GM23248 (cell line): ENCODE measurements at regions not wholly inside any gene's neighbourhood (a gene's known extent, or its start where the extent isn't known, plus 50 kb on each side); places are given as distances from the start of the nearest gene placed in this dataset.

Source experiments
- DNase-seq: peaks from one replicate; pipeline ENCODE4 v3.0.0-alpha.2; 2015
- H2AFZ ChIP-seq: fragments of 200-600 bp; sonication (generic); 2 replicates; pipeline ENCODE4 v1.6.1; 2016; ENCODE audit warnings: antibody characterized with exemption
- H3F3A ChIP-seq: fragments of 200-600 bp; sonication (generic); 2 replicates; pipeline ENCODE4 v1.6.1; 2016; ENCODE audit warnings: mild to moderate bottlenecking, antibody characterized with exemption, mixed run types; ENCODE audit not compliant: insufficient read depth
- H3K27ac ChIP-seq: fragments of 200-600 bp; sonication (generic); 2 replicates; pipeline ENCODE4 v1.5.1; 2016; ENCODE audit warnings: mild to moderate bottlenecking
- H3K27me3 ChIP-seq: fragments of 200-600 bp; sonication (generic); replicated peaks from 2 replicates; pipeline ENCODE4 v1.6.1; 2016; ENCODE audit warnings: mild to moderate bottlenecking; ENCODE audit not compliant: insufficient read depth
- H3K36me3 ChIP-seq: fragments of 200-600 bp; sonication (generic); 2 replicates; pipeline ENCODE4 v1.6.1; 2016; ENCODE audit warnings: low read depth, mild to moderate bottlenecking
- H3K4me1 ChIP-seq: fragments of 200-600 bp; sonication (generic); 2 replicates; pipeline ENCODE4 v1.6.1; 2016; ENCODE audit warnings: mild to moderate bottlenecking; ENCODE audit not compliant: insufficient read depth
- H3K4me2 ChIP-seq: fragments of 200-600 bp; sonication (generic); one replicate; pipeline ENCODE4 v1.6.1; 2016; ENCODE audit warnings: mild to moderate bottlenecking; ENCODE audit not compliant: unreplicated experiment
- H3K4me3 ChIP-seq: fragments of 200-600 bp; sonication (generic); 2 replicates; pipeline ENCODE4 v1.5.1; 2016; ENCODE audit warnings: mild to moderate bottlenecking
- H3K79me2 ChIP-seq: fragments of 200-600 bp; sonication (generic); 2 replicates; pipeline ENCODE4 v1.6.1; 2016; ENCODE audit warnings: mild to moderate bottlenecking; ENCODE audit not compliant: insufficient read depth
- H3K9ac ChIP-seq: fragments of 200-600 bp; sonication (generic); 2 replicates; pipeline ENCODE4 v1.6.1; 2016; ENCODE audit warnings: mild to moderate bottlenecking
- H3K9me2 ChIP-seq: fragments of 200-600 bp; sonication (generic); 2 replicates; pipeline ENCODE4 v1.6.1; 2016; ENCODE audit warnings: mixed run types, mild to moderate bottlenecking, moderate library complexity; ENCODE audit not compliant: insufficient read depth
- H3K9me3 ChIP-seq: fragments of 200-600 bp; sonication (generic); one replicate; pipeline ENCODE4 v1.6.1; 2017; ENCODE audit warnings: low read depth
- H4K20me1 ChIP-seq: fragments of 200-600 bp; sonication (generic); 2 replicates; pipeline ENCODE4 v1.6.0; 2016; ENCODE audit not compliant: insufficient read depth
- EZH2 ChIP-seq: fragments of 200-600 bp; sonication (generic); IDR thresholded peaks from 2 replicates; pipeline ENCODE4 v1.6.1; 2018; ENCODE audit warnings: antibody characterized with exemption, mild to moderate bottlenecking; ENCODE audit not compliant: insufficient read depth, poor library complexity, severe bottlenecking
- EZH2phosphoT487 ChIP-seq: fragments of 200-600 bp; sonication (generic); IDR thresholded peaks from 2 replicates; pipeline ENCODE4 v1.6.1; 2018; ENCODE audit warnings: antibody characterized with exemption, moderate library complexity, mild to moderate bottlenecking, low read depth; ENCODE audit not compliant: insufficient read depth
- WGBS, 2 experiments: methylation state at CpG; one replicate each; pipeline ENCODE4 v1.1.6; 2015 to 2017; ENCODE audit warnings: low lambda C conversion rate in 2 of 2, low coverage in 1 of 2; ENCODE audit errors: missing lambda C conversion rate in 2 of 2; 5-methylcytosine and 5-hydroxymethylcytosine counted together
- in situ Hi-C: fragments of 300-500 bp; cut with MboI; formaldehyde crosslinking; loops from 2 replicates; pipeline ENCODE4 v1.15.0; 2020

- no peak overlapping the region for H3K9ac ChIP-seq
- no peaks in the 10 kb centered on the region for H3K79me2 ChIP-seq
- no peak for DNase-seq
- no peak overlapping the region for H3K27ac ChIP-seq
- H3F3A ChIP-seq = peaks cover 14% of the 10 kb centered on the region
- peaks cover 24% of the 10 kb centered on the region for H3K4me1 ChIP-seq
- H3K9me2 ChIP-seq = no peaks in the 10 kb centered on the region
- no peaks in the 10 kb centered on the region for H3K9me3 ChIP-seq
- no peak overlapping the region for H3K4me2 ChIP-seq
- TF ChIP-seq EZH2 = no peak
- no peak for TF ChIP-seq EZH2phosphoT487
- WGBS, 2 experiments = 88% methylated on average over 3 of the region's 3 CpGs
- H3K4me3 ChIP-seq = no peak overlapping the region
- H3K36me3 ChIP-seq = no peaks in the 10 kb centered on the region
- H4K20me1 ChIP-seq = no peaks in the 10 kb centered on the region
- in situ Hi-C loops = loop anchor here (25.0 kb wide), 1 partner anchor 377 kb away; the partner anchor contains the start of gene JHY
- H2AFZ ChIP-seq = no peak overlapping the region
- no peaks in the 10 kb centered on the region for H3K27me3 ChIP-seq
These were observed 69.4 kb upstream of the CLMP start for GRCh38 chr11:123264431-123264780.

GRCh38 chr11:123261345-123262106, 66.5 kb upstream of the CLMP start:
- peak overlapping the region; percentile 60 for H3K9ac ChIP-seq
- no peaks in the 10 kb centered on the region for H3K9me3 ChIP-seq
- H3K27me3 ChIP-seq = no peaks in the 10 kb centered on the region
- no peaks in the 10 kb centered on the region for H3K79me2 ChIP-seq
- in situ Hi-C loops = loop anchor here (25.0 kb wide), 1 partner anchor 374 kb away; the partner anchor contains the start of gene JHY
- H3K27ac ChIP-seq = no peak overlapping the region
- H3K4me3 ChIP-seq = peak overlapping the region; percentile 68
- peaks cover 9% of the 10 kb centered on the region for H3F3A ChIP-seq
- H3K9me2 ChIP-seq = no peaks in the 10 kb centered on the region
- WGBS, 2 experiments = 11 to 12% methylated on average over 25 of the region's 25 CpGs
- TF ChIP-seq EZH2phosphoT487 = no peak
- no peak for TF ChIP-seq EZH2
- peaks cover 19% of the 10 kb centered on the region for H3K4me1 ChIP-seq
- no peaks in the 10 kb centered on the region for H3K36me3 ChIP-seq
- peak; percentile 91 for DNase-seq
- peak overlapping the region; percentile 95 for H2AFZ ChIP-seq
- H4K20me1 ChIP-seq = no peaks in the 10 kb centered on the region
- H3K4me2 ChIP-seq = peak overlapping the region; percentile 97

GRCh38 chr11:123260511-123261211, 65.6 kb upstream of the CLMP start:
- in situ Hi-C loops = loop anchor here (25.0 kb wide), 1 partner anchor 373 kb away; the partner anchor contains the start of gene JHY

GRCh38 chr11:123258877-123259276, 63.8 kb upstream of the CLMP start:
- no peak overlapping the region for H3K27ac ChIP-seq
- H3K9me3 ChIP-seq = no peaks in the 10 kb centered on the region
- 0 out of 2 replicates have a peak, but pooled peaks cover 8% of the 10 kb centered on the region for H3K4me1 ChIP-seq
- no peaks in the 10 kb centered on the region for H3K9me2 ChIP-seq
- H3K4me3 ChIP-seq = no peak overlapping the region
- H3K27me3 ChIP-seq = no peaks in the 10 kb centered on the region
- DNase-seq = no peak
- WGBS, 2 experiments = 83 to 93% methylated on average over 2 of the region's 2 CpGs
- no peaks in the 10 kb centered on the region for H3F3A ChIP-seq
- H3K36me3 ChIP-seq = no peaks in the 10 kb centered on the region
- no peaks in the 10 kb centered on the region for H3K79me2 ChIP-seq
- in situ Hi-C loops = loop anchor here (25.0 kb wide), 1 partner anchor 372 kb away; the partner anchor contains the start of gene JHY
- H3K9ac ChIP-seq = no peak overlapping the region
- no peak overlapping the region for H3K4me2 ChIP-seq
- H4K20me1 ChIP-seq = no peaks in the 10 kb centered on the region
- TF ChIP-seq EZH2 (no peak), EZH2phosphoT487 (no peak)
- no peak overlapping the region for H2AFZ ChIP-seq

More at GRCh38 chr11:123260511-123261211, 65.6 kb upstream of the CLMP start:
- Histone ChIP-seq H3K9ac (peak overlapping the region; percentile 60), H3K36me3 (no peaks in the 10 kb centered on the region), H3K79me2 (no peaks in the 10 kb centered on the region), H2AFZ (peak overlapping the region; percentile 95), H3K27ac (no peak overlapping the region), H3K9me3 (no peaks in the 10 kb centered on the region), H3K4me3 (peak overlapping the region; percentile 68), H3K4me1 (peaks cover 10% of the 10 kb centered on the region; the same call in 1 of the 2 replicates), H4K20me1 (no peaks in the 10 kb centered on the region), H3K9me2 (no peaks in the 10 kb centered on the region), H3F3A (peaks cover under 1% of the 10 kb centered on the region), H3K4me2 (peak overlapping the region; percentile 97), H3K27me3 (no peaks in the 10 kb centered on the region)
- no peak for TF ChIP-seq EZH2
- no peak for TF ChIP-seq EZH2phosphoT487
- DNase-seq = no peak
- WGBS, 2 experiments = 95 to 96% methylated on average over 4 of the region's 4 CpGs
